GM12873 (cell line): ENCODE measurements at regions not wholly inside any gene's neighbourhood (a gene's known extent, or its start where the extent isn't known, plus 50 kb on each side); places are given as distances from the start of the nearest gene placed in this dataset.

Experiments used
- TF ChIP-seq, protein P1 (sequence below): IDR thresholded peaks from 2 replicates; pipeline ENCODE4 v1.5.1; 2012; ENCODE audit warnings: low read depth, mild to moderate bottlenecking, moderate library complexity, low read length, control low read depth; ENCODE audit not compliant: insufficient read depth; ENCODE audit errors: missing control alignments

DNA sequence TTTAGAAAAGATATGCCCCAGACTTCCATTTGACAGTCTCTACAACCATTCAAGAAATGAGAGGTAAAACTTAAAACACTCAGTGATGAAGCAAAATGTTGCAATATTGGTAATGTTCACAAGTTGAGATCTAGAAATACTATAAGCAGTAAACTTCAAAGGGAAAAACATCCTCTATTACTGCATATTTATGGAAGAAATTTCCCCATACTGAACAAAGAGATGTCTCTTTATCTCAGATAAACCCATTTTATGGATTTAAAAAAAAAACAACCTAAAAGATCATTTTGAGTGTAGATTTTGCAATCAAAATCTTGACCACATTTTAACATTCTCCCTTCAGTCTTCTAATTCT lies 177.8 kb upstream of the TAB2 start:
- TF ChIP-seq, protein P1, sequence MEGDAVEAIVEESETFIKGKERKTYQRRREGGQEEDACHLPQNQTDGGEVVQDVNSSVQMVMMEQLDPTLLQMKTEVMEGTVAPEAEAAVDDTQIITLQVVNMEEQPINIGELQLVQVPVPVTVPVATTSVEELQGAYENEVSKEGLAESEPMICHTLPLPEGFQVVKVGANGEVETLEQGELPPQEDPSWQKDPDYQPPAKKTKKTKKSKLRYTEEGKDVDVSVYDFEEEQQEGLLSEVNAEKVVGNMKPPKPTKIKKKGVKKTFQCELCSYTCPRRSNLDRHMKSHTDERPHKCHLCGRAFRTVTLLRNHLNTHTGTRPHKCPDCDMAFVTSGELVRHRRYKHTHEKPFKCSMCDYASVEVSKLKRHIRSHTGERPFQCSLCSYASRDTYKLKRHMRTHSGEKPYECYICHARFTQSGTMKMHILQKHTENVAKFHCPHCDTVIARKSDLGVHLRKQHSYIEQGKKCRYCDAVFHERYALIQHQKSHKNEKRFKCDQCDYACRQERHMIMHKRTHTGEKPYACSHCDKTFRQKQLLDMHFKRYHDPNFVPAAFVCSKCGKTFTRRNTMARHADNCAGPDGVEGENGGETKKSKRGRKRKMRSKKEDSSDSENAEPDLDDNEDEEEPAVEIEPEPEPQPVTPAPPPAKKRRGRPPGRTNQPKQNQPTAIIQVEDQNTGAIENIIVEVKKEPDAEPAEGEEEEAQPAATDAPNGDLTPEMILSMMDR: no peak

DNA sequence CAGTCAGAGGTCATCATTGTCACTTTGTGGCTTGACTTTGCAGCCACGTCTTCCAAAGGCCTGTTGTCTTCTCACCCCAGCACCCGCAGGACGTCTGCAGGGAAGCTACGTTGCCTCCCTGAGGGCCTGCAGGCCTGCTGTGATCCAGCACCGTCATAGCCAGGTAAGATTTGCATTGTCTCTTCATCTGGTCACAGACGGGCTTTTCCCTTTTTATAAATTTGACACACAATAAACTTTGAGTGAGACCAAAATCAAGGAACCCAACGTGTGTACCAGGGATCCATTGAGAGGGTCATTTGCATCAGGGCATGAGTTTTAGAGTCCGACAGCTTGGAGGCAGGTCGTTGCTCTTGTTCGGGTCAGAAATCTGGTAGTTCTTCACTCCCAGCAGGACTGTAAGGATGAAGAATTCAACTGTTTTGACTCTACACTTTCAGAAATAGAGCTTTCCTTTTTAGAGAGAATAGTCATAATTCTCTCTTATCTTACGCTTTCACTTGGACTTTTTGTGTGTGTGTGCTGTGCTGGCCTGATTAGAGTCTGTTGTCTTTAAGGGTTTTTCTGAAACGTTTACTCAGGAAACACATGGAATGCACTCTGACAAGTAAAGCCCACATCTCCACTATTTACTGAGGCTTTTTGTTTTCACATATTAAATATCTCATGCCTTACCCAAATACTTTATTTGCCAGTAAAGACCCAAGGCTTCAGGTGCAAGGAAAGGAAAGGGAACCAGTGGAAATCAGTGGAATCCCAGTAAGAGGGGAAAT lies 177.2 kb upstream of the TAB2 start:
- TF ChIP-seq, protein P1: no peak

DNA sequence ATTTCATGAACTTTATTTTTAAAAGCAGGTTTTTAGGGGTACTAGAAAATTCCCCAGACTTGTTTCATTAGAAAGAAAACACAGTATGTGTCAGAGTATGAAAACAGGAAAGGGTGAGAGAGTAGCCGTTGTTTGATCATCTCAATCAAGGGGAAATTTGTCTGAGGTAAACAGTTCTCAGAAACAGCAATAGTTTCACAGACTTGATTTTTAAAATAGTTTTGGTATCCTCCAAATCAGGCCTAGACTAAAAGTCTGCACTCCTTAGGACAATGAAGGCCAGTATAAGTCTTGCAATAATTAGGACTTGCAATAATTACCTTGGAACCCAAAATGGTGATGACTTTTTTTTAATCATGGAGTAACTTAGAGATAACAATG lies 176.6 kb upstream of the TAB2 start:
- TF ChIP-seq, protein P1: no peak

DNA sequence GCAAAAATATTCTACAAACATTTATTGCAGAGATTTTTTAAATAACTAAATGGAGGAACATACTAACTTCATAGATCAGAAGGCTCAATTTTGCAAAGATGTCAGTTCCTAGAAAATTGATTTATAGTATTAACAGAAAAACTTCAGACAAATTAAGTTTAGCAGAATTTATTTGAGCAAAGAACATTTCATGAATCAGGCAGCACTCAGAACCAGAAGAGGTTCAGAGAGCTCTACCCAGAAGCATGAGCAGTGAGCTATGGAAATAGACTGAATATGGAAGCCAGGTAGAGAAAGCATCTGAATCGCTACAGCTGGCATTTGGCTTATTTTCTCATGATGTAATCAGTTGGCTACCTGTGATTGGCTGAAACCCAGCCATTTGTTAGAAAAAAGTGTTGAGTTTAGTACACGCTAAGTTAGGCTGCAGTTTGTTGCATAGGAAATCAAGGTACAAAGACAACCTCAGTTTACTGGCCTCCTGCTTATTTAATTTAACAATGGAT lies 174.5 kb upstream of the TAB2 start:
- TF ChIP-seq, protein P1: no peak

DNA sequence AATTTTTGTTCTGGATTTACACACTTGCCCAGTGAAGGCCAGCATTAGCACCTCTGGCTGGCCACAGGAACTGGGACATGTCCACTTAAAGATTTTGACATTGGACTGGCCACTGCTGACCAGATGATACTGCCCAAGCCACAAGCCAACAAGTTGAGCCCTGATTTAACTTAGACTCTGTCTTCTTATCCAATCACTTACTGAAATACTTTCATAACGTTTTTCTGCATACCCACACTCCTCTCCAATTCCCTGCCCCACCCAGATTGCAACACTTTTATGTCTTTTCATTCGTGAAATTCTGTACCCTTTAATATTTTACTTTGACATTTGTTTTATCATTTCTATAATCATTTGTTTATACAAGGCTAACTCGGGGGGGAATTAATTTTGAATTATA lies 170.3 kb upstream of the TAB2 start:
- TF ChIP-seq, protein P1: no peak

DNA sequence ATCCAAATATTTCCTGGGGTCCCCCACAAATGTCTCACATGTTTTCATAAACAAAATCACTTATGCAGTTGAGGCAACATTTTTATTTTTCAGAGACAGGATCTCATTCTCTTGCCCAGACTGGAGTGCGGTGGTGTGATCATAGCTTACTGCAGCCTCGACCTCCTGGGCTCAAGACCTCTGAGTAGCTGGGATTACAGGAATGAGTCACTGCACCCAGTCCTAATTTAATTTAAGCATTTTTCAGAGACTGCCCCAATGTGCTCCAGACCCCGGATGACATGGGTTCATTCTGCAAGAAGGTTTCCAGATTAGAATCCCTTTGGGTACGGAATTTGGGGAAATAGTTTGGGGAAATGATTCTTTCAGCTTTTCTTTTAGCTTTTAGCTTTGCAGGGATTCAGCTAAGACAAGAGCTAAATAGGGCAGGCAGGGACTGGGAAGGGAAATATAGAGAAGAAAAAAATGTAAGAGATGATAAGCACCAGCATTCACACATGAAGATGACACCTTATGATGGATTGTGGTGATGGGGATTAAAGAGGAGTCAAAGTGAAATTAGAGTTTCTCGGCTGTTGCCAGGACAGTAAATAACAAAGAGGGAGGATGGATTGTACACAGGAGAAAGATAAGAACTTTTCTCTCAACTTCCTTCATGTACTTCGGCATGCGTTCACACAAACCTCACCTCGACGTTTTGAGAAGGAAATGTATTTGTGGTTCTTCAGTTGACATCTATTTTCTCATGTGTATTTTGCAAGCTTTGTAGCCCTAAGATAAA lies 169.4 kb upstream of the TAB2 start:
- TF ChIP-seq, protein P1: no peak

DNA sequence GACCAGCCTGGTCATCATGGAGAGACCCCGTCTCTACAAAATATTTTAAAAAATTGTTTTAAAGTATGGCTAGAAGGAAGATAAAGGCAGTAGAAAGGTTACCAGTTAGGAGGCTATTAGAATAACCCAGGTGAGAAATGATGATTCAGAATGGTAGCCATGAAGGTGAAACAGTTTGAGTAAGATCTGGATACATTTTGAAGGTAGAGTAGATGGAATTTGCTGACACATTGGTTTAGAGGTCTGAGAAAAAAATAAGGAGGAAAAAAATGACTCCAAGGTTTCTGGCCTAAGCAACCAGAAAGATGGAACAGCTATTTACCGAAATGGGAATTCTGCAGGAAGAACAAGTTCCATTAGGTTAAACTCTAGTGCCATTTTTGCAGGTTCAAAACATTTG lies 167.9 kb upstream of the TAB2 start:
- TF ChIP-seq, protein P1: no peak
